HG03354 (cell line): ENCODE measurements at regions not wholly inside any gene's neighbourhood (a gene's known extent, or its start where the extent isn't known, plus 50 kb on each side); places are given as distances from the start of the nearest gene placed in this dataset.
A peak's percentile ranks its signal among the peaks of the same experiment; 100 is the strongest.
"Not testable (repeated sequence)": the region's sequence is repeated elsewhere in the genome, so short reads cannot be mapped to it uniquely, and the experiment has no call there.

Experiments
- ATAC-seq: cut with Tn5 transposase; IDR thresholded peaks from one replicate; pipeline ENCODE4 v1.9.1; 2021; ENCODE audit warnings: mild to moderate bottlenecking; ENCODE audit not compliant: unreplicated experiment, poor library complexity, severe bottlenecking

GRCh38 chr7:97928844-97929243 lies 56.6 kb upstream of the ASNS start:
- ATAC-seq: not testable (repeated sequence)

GRCh38 chr7:97927790-97928748 lies 55.9 kb upstream of the ASNS start:
- peak; percentile 63 for ATAC-seq
